HG03520 (cell line): ENCODE measurements at regions not wholly inside any gene's neighbourhood (a gene's known extent, or its start where the extent isn't known, plus 50 kb on each side); places are given as distances from the start of the nearest gene placed in this dataset.

ENCODE experiments used
- ATAC-seq: cut with Tn5 transposase; IDR thresholded peaks from one replicate; pipeline ENCODE4 v1.9.1; 2021; ENCODE audit warnings: mild to moderate bottlenecking, moderate library complexity; ENCODE audit not compliant: unreplicated experiment

- ATAC-seq, result no peak
Measured at GRCh38 chr5:56520986-56521730, 288.0 kb upstream of the ANKRD55 start.

GRCh38 chr5:56518820-56519219 is 285.7 kb upstream of the ANKRD55 start:
- no peak for ATAC-seq

GRCh38 chr5:56517011-56517416 is 283.9 kb upstream of the ANKRD55 start:
- ATAC-seq, result no peak

DNA sequence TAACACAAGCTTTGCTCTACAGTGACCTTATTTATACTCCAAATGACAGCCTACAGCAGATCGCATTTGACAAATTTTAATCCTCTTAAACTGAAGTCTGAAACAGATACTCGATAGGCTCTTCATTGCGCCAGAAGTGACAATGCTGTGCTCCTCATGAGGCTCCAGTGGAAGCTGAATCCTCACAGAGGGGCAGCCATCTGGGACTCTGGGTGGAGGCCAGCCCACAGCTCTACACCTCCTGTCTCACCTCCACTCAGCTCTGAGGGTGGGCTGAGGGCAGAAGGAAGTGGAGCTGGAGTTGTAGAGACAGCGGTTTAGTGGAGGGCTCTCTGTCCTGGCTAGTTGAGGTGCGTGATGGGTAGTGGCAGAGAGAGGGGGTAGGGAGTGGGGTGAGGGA is 283.3 kb upstream of the ANKRD55 start:
- no peak for ATAC-seq

DNA sequence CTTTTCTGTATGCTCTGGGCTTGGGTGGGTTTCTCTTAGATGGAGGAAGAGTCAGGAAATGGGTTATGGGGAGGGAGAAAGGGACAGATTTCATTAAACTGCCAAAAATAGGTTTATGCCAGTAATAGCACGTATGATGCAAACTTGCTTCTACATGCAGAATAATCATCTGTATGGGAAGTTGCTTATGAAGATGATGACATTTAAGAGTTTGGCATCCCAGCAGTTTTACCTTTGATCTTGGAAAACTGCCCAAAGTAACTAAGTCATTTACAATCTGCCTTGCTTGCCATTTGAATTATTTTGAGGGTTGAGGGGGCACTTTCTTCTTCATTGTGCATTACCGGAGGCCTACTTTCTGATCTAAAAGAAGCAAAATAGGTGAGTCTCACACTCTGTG is 282.9 kb upstream of the ANKRD55 start:
- no peak for ATAC-seq

GRCh38 chr5:56515011-56515410 is 281.9 kb upstream of the ANKRD55 start:
- ATAC-seq, result no peak

DNA sequence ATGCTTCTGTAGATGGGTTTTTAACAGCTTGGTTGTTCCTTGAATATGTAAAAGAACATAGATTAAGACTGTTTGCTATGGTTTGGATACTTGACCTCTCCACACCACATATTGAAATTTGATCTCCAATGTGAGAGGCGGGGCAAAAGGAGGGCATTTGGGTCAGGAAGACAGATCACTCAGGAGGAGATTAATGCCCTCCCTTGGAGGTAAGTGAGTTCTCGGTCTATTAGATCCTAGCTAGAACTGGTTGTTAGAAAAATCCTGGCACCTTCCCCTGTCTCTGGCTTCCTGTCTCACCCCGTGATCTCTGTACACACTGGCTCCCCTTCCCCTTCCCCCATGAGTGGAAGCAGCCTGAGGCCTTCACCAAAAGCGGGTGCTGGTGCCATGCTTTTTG is 281.1 kb upstream of the ANKRD55 start:
- no peak for ATAC-seq

- no peak for ATAC-seq
Measured at GRCh38 chr5:56513141-56513540, 280.0 kb upstream of the ANKRD55 start.

- no peak for ATAC-seq
Measured at GRCh38 chr5:56512313-56512996, 279.3 kb upstream of the ANKRD55 start.

GRCh38 chr5:56511326-56511841 is 278.3 kb upstream of the ANKRD55 start:
- no peak for ATAC-seq

GRCh38 chr5:56508249-56508648 is 275.1 kb upstream of the ANKRD55 start:
- no peak for ATAC-seq

- no peak for ATAC-seq
Measured at GRCh38 chr5:56507351-56507930, 274.3 kb upstream of the ANKRD55 start.

DNA sequence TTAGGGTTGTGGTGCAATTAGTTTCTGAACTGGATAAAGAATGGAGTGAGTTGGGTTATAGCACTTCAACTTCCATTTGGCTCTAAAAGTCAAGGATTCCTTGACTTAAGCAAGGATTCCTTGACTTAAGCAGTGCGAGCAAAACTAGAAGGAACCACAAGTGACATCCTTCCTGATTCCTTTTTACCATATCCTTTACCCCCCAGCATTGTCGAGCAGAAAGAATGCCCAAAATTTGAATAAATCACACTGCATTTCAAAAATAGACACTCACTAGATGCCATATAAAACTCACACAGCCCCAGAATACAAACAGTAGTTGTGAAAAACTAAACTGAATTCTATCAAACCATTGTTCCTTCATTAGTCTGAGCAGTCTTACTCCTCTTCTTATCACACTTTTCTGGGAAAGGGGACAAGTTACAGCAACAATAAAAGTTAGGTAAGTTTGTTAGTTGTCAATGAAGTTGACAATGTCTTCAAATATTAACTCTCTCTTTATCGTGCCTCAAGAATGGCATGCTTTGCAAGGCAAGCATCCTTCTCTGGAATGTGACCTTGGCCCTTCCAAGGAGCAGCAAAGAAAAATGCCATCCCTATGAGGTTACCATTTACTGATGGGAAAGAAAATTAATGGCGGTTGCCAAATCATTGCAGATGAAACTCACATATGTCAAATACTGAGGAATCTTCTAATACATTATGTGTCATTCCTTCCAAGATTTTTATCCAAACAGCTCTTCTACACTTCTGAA is 273.3 kb upstream of the ANKRD55 start:
- no peak for ATAC-seq

- no peak for ATAC-seq
Measured at GRCh38 chr5:56503929-56504328, 270.8 kb upstream of the ANKRD55 start.

- ATAC-seq, result no peak
Measured at GRCh38 chr5:56501781-56502557, 268.8 kb upstream of the ANKRD55 start.

GRCh38 chr5:56499901-56500300 is 266.8 kb upstream of the ANKRD55 start:
- ATAC-seq, result no peak

- ATAC-seq, result no peak
Measured at GRCh38 chr5:56499491-56499890, 266.4 kb upstream of the ANKRD55 start.

GRCh38 chr5:56498759-56499395 is 265.7 kb upstream of the ANKRD55 start:
- ATAC-seq, result no peak

- no peak for ATAC-seq
Measured at GRCh38 chr5:56496581-56497063, 263.5 kb upstream of the ANKRD55 start.

GRCh38 chr5:56494300-56494731 is 261.2 kb upstream of the ANKRD55 start:
- no peak for ATAC-seq
